GM04504 (cell line): ENCODE measurements at regions not wholly inside any gene's neighbourhood (a gene's known extent, or its start where the extent isn't known, plus 50 kb on each side); places are given as distances from the start of the nearest gene placed in this dataset.
"Not testable (repeated sequence)": the region's sequence is repeated elsewhere in the genome, so short reads cannot be mapped to it uniquely, and the experiment has no call there.

ENCODE experiments used
- DNase-seq: peaks from one replicate; pipeline ENCODE4 v3.0.0-alpha.2; 2012; ENCODE audit warnings: low read depth

DNA sequence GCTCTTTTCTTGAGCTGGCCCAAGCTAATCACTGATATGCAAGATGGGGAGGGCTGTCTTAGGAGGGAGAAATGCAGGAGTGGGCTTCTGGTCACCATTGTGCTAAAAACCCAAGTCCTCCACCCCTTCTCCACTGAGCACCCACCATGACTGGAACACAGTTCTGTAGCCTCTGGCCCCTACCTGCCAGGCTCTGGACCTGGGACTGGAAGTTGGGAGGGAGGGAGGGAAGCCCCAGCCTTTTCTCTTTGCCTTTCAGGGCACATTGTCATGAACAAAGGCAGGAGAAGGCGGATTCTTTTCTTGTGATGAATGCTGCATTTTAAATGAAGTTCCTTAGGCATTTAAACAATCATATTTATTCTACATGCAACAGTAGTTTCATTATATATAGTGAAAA is 559.1 kb upstream of the TRPC7 start:
- no peak for DNase-seq

DNA sequence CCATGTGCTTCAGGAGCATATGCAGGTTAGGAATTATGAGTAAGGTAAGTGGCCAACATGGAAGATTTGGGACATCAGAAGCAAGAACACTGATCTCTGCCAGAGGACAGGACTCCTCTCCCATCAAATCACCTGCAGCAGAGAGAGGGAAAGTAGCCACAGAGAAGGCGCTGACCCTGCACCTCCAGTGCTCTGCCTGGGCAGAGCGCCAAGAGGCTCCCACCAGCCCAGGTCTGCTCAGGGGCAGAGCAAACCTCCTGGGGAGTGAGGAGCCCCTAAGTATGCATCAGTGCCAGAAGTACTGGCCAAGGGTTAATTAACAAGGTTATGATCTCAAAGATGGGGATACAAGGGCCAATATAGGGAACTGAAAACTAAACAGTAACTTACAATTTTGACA is 545.3 kb upstream of the TRPC7 start:
- no peak for DNase-seq

DNA sequence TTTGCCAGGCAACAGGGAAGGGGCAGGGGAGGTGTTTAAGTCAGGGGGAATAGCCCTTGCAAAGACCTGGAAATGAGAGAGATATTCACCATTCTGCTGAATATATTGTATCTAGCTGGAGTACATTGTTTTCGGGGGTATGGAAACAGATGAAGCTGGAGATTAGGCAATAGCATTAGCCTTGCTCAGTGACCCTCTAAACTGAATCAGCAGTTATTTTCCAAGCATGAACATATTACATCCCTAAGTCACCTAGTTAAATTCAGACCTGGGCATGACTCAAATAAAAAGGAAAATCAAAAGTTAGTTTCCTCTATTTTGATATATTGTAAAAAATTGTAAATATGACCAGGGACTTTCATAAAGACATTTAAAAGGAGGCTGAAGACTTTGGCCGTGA is 544.6 kb upstream of the TRPC7 start:
- no peak for DNase-seq

DNA sequence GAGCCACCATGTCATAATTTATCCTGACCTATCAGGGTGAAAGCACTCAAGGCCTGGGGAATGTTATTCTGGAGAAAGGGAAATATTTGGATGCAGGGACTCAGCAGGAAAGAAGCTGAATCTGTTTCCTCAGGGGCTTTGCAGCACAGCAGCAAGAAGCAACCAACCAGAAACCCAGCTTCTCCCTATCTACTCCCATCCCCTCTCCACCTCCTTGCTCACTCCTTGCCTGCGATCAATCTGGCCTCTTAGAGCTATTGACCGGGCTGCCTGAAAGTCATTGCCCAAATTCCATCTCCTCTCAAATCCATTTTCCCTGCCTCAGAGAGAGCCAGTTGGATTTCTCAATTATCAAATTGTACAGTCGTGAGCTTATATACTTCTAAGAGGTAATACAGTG is 542.0 kb upstream of the TRPC7 start:
- DNase-seq: no peak

DNA sequence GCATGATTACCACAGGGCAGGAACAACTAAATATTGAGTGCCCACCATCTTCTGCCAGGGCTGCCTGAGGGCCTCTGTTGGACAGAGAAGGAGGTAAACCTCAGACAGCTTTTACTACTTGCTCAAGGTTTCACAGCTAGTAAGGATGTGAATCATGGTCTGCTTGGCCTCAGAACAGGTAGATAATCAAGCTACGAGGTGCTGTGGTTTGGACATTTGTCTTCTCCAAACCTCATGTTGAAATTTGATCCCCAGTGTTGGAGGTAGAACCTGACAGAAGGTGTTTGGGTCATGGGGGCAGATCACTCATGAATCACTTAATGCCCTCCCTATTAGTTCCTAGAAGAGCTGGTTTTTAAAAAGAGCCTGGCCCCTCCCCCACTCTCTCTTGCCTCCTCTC is 541.2 kb upstream of the TRPC7 start:
- no peak for DNase-seq

DNA sequence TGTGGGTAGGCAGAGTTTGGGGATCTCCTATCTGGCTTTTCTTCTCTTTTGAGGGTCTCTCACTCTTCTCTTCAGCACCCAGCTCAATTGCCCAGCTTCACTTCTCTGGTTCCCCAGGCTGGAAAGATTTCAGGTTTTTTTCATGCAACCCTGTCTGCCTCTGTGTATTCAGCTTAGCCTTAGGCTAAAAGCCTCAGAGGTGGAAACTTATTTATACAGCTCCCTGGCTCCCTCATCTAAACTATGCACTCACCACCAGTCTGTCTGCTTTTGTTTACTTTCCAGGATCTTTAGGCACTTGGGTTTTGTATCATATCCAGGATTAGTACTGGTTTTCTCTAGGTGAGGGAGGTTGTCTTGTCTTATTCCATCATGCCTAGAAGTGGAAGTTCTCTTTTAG is 540.2 kb upstream of the TRPC7 start:
- no peak for DNase-seq

DNA sequence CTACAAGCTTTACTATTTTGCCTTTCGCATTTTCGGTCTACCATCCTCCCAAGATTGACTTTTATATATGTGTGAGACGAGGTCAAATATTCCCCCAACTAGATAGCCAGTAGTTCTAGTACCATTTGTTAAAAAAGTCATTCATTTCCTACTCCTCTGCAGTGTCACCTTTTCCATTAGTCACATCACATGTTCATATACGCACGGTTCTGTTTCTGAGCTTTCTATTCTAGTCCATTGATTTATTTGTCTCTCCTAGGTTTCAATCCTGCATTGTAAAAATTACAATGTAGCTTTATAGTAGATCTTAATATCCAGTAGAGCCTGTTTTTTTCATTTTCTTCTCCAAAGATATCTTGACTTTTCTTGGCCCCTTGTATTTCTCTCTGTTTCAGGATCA is 528.7 kb upstream of the TRPC7 start:
- no peak for DNase-seq

- no peak for DNase-seq
Observed at GRCh38 chr5:136892000-136892399, 526.7 kb upstream of the TRPC7 start.

GRCh38 chr5:136891175-136891972 is 526.0 kb upstream of the TRPC7 start:
- DNase-seq: no peak

DNA sequence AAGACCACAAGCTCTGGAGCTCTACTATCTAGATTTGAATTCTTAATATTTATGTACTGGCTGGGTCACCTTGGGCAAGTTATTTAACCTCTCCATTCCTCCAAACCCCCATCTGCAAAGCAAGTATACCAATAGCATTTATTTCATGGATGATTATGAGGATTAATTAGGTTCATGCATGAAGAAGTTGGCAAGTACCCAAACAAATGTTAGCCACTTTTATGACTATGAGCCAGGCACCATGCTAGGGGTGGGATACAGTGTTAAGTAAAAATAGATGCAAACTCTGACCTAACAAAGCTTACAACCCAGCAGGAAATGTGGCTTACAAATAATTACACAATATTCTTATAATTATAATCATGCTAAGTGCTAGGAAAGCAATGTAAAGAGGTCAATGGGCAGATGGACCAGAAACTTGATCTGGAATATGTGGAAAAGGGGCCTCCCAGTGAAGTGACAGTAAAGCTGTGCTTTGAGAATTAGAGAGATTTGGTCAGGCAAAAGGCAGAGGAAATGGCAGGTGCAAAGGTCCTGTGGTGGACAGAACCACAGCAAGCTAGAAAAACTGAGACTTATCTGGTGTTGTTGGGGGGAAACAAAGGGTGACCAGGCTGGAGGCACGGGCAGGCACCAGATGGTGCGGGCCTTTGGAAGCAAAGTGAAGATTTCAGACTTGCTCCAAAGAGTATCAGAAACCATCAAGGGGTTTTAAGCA is 525.2 kb upstream of the TRPC7 start:
- DNase-seq: no peak

- DNase-seq: no peak
Observed at GRCh38 chr5:136886608-136887007, 521.3 kb upstream of the TRPC7 start.

DNA sequence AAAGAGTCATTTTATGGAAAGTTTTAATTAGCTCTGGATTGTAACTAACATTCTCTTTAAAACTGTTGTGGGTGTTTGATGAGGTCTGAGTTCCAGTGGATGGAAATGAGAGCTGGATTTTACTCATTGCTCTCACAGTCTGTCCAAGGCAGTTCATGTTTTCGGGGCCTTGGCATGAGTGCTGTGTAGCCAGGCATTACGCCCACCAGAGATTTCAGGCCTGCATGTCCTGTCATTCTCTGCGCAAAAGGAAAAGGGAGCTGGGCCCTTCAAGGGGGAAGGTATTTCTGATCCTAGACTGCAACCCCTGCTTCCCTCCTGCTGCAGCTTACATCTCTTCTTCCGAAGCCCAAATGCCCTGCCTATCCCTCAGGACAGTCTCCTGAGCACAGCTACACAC is 499.6 kb upstream of the TRPC7 start:
- no peak for DNase-seq

- no peak for DNase-seq
Observed at GRCh38 chr5:136856648-136857047, 491.3 kb upstream of the TRPC7 start.

DNA sequence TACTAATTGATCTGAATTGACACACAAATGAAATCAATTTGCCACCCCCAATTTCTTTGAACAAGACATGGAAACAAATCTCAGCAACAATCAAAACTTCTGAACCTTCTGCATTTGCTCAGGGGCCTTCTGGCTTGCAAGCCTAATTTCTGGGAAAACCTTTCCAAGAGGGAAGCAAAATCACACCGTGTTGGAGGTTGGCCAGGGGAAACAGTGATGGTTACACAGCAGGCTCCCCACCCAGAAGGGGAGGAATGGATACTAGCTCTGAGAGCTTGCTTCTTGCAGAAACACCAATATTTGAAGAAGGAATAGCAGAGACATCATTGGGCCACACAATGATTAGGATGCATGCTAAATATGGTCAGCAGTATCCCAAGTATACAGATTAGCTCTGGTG is 488.6 kb upstream of the TRPC7 start:
- no peak for DNase-seq

GRCh38 chr5:136840601-136841000 is 475.3 kb upstream of the TRPC7 start:
- DNase-seq: no peak

DNA sequence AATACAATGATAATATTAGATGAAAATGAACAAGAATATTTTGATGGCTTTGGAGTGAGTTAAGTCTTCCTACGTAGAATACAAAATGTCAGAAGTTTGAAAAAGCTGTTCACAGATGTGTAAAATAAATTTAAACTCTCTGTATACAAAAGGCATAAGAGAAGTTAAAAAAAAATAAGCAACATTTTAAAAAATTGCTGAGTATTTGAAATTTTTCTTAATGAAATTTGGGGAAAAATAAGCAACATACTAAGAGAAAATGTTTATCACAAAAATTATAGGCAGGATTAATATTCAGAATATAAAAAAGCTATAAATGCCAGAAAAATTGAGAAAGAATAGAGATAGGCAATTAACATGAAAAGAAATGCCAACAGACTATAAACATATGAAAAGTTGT is 470.7 kb upstream of the TRPC7 start:
- DNase-seq: no peak

DNA sequence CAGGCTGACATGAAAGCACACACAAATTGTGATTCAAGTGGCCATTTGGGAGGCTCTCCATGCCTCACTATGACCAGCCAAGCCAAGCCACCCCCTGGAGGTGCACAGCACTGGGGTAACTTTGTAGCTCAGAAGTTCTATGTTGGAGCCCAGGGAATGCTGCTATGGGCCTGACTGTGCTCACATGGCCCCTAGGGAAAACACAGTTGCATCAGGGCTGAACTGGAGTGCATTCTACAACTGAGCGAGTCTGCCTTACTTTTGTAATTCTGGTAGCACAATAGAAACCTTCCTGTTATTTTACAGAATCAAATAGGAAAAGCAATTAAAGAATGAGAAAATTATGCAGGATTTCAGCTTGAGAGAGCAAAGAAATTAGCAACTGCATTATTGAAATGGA is 455.5 kb upstream of the TRPC7 start:
- DNase-seq: no peak

DNA sequence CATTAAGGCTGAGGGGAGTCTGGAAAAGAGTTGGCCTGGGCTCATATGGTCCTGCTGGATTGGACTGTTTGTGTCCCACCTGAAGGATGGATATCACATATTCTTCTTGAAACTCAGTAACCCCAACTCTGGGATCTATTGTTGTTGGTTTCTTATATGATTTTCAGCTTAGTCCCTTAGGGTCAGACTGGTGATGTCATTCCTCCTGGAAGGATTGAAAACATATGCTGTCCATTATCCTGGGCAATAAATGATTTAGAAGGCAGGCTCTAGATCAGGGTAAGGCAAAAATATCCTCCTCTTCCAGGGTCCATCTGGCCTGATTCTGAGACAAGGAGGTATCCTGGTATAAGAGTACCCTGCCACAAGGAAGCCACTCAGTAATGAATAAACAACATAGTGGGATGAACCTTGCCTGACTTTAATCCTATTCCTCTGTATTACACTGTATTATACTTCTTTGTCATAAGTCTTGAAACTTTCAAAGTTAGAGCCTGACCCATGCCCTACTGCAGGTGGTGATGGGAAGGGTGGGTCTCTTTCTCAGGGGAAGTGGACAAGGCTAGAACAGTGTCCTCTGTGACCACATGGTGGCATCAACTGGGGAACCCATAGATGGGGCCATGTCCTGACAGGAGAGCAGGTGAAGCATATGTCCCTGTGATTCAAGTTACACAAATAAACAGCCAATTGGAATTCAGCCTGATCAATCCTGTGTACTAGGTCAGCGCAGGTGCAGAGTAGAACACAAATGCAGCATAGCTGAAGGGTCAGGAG is 454.4 kb upstream of the TRPC7 start:
- DNase-seq: no peak

- no peak for DNase-seq
Observed at GRCh38 chr5:136816327-136816726, 451.0 kb upstream of the TRPC7 start.

DNA sequence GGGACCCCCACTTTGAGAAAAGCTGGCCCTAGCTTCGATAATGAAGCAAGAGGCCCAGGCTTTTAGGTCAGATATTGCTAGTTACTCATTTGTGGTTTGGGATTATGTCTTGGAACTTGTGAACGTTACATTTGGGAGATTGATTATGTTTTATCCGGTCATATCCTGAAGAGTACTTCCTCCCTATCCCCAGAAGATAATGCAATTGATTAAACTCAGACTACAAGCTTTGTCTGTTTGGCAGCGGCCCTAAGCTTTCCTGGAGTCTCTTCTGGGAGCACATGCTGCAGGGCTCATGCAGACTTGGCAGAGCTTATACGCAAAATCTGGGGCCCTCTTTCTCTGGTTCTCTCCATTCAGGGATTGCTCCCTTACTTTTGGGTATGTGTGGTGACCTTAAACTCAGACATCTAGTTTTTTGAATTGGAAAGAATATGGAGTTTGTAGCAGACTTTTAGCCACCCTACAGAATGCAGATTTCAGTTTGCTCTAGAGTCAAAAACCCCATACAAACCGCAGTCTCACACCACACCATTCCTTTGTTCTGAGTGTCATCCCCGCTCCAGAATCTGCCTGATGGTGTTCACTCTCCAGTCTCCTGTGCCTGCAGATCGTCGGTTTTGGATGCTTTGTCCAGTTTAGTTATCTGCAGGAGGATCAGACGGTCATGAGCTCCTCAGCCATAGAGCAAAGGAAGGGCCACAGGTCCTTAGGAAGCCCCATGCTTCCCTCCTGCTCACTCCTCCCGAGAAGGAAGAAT is 449.5 kb upstream of the TRPC7 start:
- peak; percentile 42 for DNase-seq

GRCh38 chr5:136812270-136812669 is 446.9 kb upstream of the TRPC7 start:
- not testable (repeated sequence) for DNase-seq

DNA sequence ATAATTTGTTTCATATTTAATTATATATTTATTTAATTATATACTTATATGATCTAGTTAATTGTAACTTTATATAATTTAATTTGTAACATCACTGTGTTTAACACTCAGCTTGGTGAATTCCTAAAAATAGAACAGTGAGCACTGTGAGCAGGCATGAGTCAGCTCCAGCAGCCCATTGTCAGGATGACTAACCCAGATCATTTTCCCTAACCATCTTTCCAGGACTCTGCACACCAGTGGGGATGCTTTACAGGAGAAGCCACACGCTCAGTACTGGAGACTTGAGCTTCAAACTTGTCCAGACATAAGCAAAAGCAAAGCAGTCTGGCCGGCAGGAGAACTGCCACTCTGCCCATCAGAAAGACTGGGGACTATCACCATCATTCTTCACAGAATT is 446.2 kb upstream of the TRPC7 start:
- DNase-seq: peak; percentile 68
